COLO829 (cell line): ENCODE measurements at regions not wholly inside any gene's neighbourhood (a gene's known extent, or its start where the extent isn't known, plus 50 kb on each side); places are given as distances from the start of the nearest gene placed in this dataset.

Source experiments
- DNase-seq: peaks from one replicate; pipeline ENCODE4 v3.0.0; 2012; ENCODE audit warnings: low spot score

DNA sequence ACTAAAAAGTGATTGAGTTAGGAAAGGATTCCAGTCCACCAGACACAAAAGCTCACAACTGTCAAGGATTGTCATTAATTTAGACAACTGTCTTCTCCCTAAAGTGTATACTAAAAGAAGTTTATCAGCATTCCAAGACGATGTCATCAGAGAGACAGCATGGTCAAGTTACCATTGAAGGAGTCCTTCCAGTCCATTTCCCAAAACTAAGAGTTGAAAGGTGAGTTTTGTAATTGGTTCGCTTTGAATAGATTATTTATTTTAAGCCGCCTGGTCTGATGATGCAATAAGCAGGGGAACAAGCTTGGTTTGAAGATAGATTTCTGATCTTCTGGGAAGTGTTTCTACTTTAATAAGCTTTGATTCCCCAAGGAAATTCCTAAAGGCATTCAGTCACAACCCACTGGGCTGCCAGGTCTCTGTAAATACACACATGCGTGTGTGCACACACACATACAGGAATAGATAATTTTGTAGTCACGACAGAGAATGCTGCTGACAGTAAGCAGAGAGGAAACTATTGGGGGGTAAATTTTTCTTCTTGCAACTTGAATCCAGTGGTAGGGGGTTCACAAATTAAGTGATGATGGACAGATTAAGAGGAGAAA, 234.8 kb downstream of the PIK3R1 start:
- DNase-seq, result no peak

DNA sequence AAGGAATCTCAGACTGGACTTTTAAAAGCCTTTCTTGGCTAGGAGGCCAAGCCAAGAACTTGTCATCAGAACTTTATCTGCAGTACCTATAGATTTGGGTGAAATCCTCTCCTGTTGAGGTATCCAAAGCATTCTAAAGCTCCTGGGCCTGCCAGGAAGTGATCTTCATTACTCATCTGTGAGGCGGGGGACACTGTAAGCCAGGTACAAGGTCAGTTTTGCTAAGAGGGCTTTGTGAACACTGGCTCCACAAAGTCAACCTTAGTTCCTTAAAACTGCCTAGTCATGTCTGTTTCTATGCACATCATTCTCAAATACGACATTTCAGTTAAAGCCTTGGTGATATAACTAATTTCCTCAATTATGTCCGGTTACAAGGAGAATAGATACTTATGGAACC, 236.7 kb downstream of the PIK3R1 start:
- no peak for DNase-seq

DNA sequence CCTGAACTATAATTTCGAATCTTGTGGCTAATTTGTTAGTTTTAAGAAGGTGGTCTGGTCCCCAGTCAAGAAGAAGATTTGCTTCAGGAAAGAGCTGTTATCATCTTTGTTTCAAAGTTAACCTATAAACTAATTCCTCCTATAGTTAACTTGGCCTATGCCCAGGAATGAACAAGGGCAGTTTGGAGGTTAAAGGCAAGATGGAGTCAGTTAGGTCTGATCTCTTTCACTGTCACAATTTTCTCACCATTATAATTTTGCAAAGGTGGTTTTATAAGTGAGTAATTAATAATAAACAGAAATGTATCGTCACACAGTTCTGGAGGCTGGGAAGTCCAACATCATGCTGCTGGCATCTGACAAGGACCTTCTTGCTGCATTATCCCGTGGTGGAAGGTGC, 238.6 kb downstream of the PIK3R1 start:
- DNase-seq, result no peak

DNA sequence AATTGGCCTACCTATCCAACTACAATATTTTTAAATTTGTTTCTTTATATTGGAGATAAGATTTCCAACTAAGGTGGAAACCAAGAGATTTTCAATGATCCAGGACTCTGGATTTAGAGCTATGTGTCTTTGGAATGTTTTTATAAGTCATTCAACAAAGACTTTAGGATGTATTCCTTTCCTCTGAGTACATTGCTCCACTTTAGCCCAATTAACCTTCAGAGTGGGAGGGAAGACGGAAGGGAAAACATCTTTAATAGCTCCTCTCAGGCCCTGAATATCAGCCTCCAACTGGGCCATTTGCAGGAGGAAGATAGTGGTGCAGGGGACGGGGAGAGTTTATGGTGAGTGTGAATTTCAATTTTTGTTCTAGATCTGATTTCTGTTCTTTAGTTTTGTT, 239.2 kb downstream of the PIK3R1 start:
- no peak for DNase-seq

DNA sequence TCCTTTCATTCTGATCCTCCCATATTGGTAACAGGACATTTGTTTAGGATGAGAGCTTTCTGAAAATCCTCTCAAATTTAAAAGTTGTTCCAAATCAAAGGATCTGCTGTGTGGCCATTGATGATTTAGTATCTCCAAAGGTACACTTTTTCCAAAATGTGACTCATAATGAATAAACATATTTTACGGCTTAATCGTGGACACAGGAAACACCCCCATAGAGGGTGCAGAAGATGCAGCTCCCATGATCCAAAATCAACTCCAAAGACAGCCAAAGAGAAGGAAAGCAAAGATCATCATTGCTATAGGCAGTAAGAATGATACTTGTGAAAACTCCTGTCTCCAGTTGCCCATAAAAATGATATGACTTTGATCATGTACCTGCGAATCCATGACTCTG, 239.7 kb downstream of the PIK3R1 start:
- no peak for DNase-seq

DNA sequence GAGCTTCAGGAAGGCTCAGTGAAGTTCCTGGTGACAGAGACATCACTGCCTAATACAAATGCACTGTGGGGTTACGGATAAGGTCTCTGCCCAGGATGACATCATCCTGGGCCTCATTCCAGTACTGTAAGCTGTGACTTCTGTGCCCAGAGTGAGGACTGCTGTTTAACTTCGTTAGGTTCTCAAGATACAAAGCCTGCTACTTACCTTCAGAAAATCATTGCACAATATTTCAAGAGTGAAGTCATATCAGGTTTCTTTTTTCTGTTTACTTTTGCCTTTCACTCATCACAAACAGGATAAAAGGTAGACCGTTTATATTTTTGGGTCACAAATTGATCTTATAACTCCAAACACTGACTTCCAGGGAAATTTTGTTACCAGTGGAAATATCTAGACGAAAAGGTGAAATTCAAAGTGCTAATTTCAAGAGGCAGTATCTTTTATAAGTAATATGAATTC, 241.2 kb downstream of the PIK3R1 start:
- DNase-seq, result no peak

DNA sequence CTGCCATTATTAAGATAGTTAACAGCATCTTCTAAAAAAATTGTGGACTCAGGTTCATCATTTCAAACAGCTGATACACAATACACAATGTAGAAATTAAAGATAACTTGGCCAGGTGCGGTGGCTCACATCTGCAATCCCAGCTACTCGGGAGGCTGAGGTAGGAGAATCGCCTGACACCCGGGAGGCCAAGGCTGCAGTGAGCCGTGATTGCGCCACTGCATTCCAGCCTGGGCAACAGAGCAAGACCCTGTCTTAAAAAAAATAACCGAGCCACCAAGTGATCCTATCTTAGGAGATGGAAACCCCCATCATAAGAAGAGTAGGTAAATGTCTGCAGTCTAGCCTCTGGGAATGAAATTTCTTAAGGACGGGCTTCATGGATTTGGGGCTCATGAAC, 241.7 kb downstream of the PIK3R1 start:
- DNase-seq, result no peak

DNA sequence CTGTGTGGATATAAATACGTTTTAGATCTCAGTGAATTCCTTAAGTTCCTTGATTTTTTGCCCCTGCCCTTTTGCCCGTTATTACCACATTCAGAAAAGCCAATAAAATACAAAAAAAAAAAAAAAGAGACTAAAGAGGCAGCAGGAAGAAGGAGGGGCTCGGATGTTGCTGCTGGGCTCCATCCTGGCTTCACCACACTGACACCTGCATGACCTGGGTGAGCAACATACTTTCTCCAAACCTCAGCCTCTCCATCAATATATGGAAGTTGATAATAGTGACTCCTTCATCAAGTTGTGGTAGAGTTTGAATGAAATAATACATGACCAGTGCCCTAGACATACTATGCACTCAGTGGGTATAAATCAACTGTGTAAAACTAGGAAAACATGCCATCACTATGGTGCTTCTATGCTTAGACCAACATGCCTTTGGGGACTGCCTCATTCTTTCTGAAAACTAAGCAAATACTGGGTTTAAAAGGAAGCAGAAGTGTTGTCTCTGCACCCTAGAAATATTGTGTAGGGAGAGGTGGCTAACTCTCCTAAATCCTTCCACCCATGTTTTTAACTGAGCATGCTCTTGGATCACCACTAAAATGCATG, 243.0 kb downstream of the PIK3R1 start:
- no peak for DNase-seq

DNA sequence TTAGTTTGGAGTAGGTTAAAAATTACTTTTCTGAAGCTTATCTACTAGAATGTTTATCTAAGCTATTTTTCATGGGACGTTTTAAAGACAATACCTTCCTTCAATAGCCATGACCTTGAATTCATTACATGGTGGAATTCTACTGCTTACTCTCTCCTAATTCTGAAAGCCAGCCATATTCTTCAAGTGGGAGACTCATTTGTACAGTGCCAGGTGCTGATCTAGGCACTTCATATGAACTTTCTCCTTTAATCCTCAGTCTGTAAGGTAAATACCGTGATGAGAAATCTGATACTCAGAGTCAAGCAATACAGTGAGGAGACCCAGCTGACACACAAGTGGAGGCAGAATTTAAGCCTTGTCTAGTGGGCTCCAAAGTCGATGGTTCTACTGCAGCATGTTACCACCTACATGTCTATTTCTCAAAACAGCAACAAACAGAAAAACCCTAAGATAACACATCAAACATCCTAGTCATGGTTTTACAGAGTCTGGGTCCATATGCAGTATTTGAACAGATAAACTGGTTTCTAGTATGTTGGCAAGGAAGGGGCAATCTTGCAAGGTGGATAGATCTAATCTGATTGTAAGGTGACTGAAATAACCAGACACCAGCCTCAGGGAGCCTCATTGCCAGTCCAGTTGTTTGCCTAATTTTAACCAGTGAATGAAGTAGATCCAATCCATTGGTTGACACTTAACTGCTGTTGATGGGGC, 243.7 kb downstream of the PIK3R1 start:
- no peak for DNase-seq

DNA sequence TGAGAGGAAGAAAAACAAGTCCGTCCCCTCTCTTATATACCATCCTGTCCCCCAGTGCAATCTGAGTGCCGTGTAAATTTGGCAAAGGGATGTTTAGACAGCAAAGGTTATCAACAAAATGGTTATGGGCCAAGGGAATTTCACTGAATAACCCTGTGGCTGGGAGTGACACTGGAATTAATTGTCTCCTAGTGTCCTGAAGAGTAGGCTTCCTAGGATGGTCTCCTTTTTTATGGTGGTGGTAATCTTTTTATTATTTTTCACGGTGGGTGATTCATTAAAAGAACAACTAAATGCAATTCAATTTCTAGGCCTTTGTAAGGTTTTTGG, 244.2 kb downstream of the PIK3R1 start:
- no peak for DNase-seq

DNA sequence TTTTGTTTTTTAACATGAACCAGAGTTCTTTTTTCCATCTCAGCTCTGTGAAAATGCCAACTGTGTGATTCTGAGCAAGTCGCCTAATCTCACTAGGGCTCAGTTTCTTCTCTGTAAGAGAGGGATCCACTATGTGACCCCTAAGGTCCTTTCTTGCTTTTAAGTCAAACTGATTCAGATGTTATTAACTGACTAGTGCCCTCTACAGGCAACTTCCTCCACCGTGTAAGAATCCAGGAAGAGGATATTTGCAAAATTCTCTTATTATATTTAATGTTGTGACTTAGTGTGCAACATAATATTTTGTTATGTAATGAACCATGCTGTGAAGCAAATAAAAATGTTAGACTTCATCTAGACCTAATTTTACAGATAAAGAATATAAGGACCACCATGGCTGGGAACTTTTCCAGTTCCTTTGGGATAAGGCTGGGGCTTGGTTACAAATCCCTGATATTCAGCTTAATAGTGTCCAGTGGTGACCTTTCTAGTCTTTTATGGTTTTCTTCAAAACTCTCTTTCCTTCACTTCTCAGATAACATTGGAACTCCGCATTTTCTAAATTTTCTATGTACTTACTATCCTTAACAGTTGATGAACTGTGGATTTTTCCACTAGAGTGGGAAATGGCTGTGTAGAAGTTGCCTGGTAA, 244.7 kb downstream of the PIK3R1 start:
- no peak for DNase-seq

DNA sequence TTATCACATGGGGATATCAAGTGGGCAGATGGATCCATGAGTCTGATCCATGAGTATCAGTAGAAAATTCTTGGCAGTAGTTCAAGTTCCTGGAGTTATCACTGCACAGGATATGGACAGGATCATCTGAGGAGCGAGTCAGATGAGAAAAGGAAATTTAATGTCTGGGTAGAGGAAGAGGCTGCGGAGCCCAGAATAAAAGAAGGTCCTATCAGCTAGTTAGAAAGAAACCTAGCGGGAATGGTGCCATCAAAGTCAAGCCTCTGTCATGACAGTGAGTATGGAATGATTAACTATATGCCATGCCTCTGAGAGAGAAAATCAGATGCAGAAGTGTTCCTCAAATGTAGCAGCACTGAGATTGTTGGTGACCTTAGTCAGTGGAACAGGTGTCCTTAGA, 248.1 kb downstream of the PIK3R1 start:
- no peak for DNase-seq

DNA sequence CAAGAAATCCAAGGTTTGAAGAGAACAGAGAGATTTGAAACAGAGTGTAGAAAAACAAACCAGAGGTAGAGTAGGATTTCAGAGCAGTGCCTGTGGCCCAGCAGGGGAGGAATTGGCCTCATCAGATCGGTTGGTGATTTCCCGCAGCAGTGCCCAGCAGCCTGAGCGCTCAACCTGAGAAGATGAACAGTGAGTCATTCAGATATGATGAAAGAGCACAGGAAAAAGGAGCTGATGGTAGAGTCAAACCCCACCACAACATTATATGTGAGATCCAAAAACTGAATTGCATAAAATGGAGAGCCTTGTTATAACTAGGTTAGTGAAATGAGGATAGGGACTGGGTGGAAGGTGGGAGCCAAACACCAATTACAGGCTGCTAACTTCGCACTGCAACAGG, 248.9 kb downstream of the PIK3R1 start:
- no peak for DNase-seq

DNA sequence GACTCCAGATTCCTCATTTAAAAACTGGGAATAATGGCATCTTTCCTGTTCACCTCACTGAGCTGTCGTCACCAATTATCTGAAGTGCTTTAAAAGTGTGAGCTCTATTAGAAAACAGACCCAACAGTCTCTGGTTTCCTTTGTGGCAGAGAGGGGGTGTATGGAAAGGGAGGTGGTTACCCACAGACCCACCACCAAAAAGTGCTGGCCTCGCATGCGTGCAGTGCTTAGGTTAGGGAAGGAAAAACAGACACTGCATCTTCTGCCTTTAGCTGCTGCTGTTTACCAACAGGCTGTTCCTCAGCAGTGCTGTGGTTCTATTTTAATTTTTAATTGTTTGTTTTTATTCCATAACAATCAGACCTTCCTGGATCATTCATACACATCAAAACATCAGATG, 249.6 kb downstream of the PIK3R1 start:
- DNase-seq, result no peak

DNA sequence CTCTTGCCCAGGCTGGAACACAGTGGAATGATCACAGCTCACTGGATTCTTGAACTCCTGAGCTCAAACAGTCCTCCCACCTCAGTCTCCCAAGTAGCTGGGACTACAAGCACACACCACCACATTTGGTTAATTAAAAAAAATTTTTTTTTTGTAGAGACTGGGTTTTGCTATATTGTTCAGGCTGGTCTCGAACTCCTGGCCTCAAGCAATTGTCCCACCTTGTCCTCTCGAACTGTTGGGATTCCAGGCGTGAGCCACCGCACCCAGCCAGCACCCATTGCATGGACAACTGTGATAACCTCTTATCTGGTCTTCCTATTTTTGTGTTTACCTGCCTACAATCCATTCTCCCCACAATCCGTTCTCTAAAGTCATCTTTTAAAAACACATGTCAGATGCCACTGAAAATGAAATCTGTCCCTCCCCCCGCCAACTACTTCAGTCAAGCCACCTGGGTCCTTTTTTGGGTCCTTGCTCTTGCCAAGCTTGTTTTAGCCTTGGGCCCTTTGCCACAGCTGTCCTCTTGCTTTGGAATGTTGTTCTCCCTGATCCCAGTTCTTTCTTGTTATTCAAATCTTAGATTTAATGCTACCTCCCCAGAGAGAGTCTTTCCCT, 250.5 kb downstream of the PIK3R1 start:
- DNase-seq, result no peak

DNA sequence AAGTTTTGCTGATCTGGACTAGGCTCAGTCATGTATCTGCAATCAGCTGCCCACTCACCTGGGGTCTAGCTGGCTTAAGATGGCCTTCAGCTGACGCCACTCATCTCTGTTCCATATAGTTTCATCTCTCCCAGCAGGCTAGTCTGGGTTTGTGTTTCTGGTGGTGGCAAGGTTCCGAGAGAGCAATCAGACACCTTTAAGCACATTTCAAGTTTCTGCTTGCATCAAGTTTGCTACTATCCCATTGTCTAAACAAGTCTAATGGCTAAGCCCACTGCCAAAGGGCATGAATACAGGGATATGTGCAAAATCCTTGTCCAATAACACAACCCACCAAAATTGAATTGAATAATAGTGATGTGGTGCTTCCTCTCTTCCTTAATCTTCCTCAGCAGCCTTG, 251.7 kb downstream of the PIK3R1 start:
- DNase-seq, result no peak

DNA sequence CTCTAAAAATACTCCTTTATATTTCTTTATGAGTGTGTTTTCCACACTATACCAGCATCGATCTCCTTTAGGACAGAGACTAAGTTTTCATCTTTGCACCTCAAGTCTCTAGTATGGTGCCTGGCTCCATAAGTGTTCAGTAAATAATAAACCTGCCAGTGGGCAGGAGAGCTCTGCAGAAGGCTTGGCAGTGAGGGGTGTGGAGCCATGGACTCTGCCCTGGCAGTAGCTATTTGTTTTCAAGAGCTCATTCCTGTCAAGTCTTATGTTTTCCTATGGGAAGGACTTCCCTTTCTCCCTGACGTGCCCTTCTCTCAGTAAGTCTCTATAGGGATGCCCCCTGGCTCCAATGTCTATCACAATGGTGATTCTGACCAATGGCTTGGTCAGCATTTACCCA, 252.2 kb downstream of the PIK3R1 start:
- no peak for DNase-seq

DNA sequence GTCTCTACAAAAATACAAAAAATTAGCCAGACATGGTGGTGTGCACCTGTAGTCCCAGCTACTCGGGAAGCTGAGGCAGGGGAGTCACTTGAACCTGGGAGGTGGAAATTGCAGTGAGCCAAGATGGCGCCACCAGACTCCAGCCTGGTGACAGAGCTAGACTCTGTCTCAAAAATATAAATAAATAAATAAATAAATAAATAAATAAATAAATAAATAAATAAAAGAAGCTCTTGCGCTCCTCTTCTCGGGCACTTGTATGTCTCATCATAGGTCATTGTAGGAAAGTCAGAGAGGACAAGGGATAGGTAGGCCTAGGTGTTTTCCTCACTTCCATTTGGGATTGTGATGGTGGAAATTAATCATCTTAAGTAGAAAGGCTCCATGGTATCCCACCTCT, 252.8 kb downstream of the PIK3R1 start:
- no peak for DNase-seq

DNA sequence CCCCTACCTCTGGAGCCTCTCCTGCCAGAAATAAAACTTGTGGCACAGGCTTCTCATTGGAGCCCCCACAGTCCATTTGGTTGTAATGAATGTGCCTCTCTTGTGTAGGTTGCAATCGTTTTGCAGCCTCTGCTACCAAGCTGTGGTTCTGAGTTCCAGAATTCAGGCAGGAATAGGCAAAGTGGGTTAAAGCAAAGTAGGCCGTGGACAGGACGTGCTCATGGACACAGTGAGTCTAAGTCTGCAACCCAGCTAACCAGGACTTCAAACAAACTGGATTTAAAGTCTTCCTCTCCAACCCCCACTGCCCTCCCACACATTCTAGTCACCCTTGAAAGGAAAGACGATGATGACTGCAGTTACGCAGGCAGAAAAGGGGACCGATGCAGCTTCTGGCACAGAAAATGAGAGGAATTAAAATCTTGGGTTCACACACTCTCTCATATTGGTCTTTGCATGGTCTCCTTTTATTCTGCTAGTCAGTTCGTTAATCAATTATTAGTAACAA, 260.0 kb downstream of the PIK3R1 start:
- DNase-seq, result no peak

DNA sequence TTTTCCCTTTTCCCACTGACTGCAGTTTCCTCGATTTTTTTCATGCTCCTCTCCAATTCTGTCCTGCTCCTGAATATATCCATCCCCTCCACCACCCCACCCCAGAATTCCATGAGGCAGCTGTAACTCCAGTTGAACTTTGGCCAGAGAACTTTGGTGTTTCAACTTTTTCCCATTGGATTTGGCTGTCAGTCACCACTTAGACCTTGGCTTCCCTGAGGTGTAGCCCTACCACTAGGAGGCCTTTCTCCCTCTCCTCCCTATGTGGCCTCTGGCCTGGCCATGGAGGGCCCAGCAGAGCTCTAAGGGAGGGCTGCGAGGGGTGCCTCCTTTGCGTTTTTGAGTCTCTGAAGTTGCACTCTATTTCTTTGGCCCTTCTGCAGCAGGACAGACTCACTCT, 261.3 kb downstream of the PIK3R1 start:
- no peak for DNase-seq

DNA sequence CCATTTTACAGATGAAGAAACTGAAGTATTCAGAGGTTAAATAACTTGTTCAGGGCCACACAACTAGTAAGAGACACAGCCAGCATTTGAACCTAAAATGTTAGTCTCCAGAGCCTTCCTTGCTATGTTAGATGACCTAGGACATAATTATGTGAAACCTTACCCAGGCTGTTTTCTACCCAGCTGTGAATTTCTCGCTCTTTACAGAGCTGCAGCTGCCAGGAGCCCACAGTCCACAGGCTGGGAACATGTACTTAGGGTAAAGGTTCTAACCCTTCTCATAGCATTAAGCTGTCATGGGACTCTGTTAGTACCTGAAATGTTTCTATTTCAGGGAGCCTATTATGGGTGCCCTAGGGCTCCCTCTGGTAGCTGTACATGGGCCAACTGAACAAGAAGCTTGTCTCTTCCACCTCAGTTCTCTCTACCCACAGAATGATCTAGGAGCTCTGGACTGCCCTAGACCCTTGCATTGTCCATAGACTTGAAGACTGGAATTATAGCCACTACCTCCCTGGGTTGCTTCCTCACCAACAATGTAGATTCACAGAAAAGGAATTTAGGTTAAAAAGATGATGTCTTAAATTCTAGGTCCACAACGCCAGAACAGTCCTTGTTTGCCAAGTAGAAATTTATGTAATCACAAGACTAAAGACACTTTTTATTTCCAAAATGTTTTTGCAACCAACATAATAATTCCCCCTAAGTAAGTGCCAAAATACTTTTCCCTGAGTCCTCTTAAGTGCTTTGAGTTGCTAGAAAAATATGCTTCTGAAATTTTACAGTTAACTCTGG, 262.9 kb downstream of the PIK3R1 start:
- no peak for DNase-seq

DNA sequence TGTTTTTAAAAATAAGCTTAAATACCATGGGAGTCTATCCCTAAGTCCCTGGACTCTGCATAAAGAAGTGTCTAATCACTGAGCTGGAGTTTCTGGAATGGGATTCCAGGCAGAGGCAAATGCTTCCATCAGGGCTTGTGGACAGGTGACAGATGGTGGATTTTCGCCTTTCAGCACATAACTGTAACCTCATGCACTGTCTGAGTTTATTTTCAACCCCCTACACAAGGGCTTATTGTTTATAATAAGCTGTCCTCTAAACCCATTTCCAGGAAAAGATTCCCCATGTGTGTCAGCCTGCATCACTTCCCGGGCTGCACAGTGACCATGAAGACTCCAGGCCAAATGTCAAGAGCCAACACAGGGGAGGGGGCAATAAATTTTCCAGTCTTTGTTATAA, 264.0 kb downstream of the PIK3R1 start:
- no peak for DNase-seq
